WTC11 (cell line): ENCODE measurements at regions not wholly inside any gene's neighbourhood (a gene's known extent, or its start where the extent isn't known, plus 50 kb on each side); places are given as distances from the start of the nearest gene placed in this dataset.

ENCODE experiments used
- ATAC-seq: fragments of 200-7000 bp; cut with Tn5 transposase; 2 replicates; pipeline ENCODE4 v1.10.0; 2021; ENCODE audit warnings: mild to moderate bottlenecking, moderate library complexity
- CTCF ChIA-PET: fragments of 300-600 bp; sonication (Branson Sonifier 250); formaldehyde crosslinking; loops from one replicate; lab custom pipeline; 2021; ENCODE audit warnings: antibody characterized with exemption; lab: Charles Lee
- POLR2A ChIA-PET: fragments of 350-600 bp; sonication (Branson Sonifier 250); formaldehyde crosslinking; loops from one replicate; lab custom pipeline; 2021; ENCODE audit warnings: antibody characterized with exemption; lab: Charles Lee
- DNase-seq: peaks from one replicate; pipeline ENCODE4 v3.0.0; 2021; ENCODE audit warnings: low spot score
- H3K27ac Mint-ChIP-seq: 2 replicates; pipeline ENCODE4 v1.8.0; 2021; ENCODE audit warnings: mixed read lengths
- H3K27me3 Mint-ChIP-seq: 2 replicates; pipeline ENCODE4 v1.8.0; 2021; ENCODE audit warnings: low read depth, mild to moderate bottlenecking, moderate library complexity, mixed read lengths
- H3K36me3 Mint-ChIP-seq: 2 replicates; pipeline ENCODE4 v1.8.0; 2021; ENCODE audit warnings: mixed read lengths
- H3K4me1 Mint-ChIP-seq: 2 replicates; pipeline ENCODE4 v1.8.0; 2022; ENCODE audit warnings: mixed read lengths
- H3K4me3 Mint-ChIP-seq: 2 replicates; pipeline ENCODE4 v1.8.0; 2021; ENCODE audit warnings: mild to moderate bottlenecking, moderate library complexity, mixed read lengths
- H3K9me3 Mint-ChIP-seq: 2 replicates; pipeline ENCODE4 v1.8.0; 2021; ENCODE audit warnings: mixed read lengths
- ATF2 ChIP-seq: sonication (generic); formaldehyde crosslinking; IDR thresholded peaks from 2 replicates; pipeline ENCODE4 v1.8.1; 2022; ENCODE audit warnings: low read depth, missing genetic modification reagents, borderline replicate concordance
- CBFB ChIP-seq: sonication (generic); formaldehyde crosslinking; IDR thresholded peaks from 2 replicates; pipeline ENCODE4 v1.8.1; 2022; ENCODE audit warnings: mild to moderate bottlenecking, low read depth, missing genetic modification reagents
- E2F5 ChIP-seq: sonication (generic); formaldehyde crosslinking; IDR thresholded peaks from 2 replicates; pipeline ENCODE4 v1.8.1; 2022; ENCODE audit warnings: mild to moderate bottlenecking, moderate library complexity, missing genetic modification reagents
- EMX1 ChIP-seq: fragments of 250-450 bp; sonication (Bioruptor Pico); IDR thresholded peaks from 2 replicates; pipeline ENCODE4 v1.8.0; 2021; ENCODE audit warnings: mild to moderate bottlenecking
- ESRRA ChIP-seq: sonication (generic); formaldehyde crosslinking; IDR thresholded peaks from 2 replicates; pipeline ENCODE4 v1.8.1; 2022; ENCODE audit warnings: mild to moderate bottlenecking, missing genetic modification reagents, borderline replicate concordance
- FOXP4 ChIP-seq: sonication (generic); formaldehyde crosslinking; IDR thresholded peaks from 2 replicates; pipeline ENCODE4 v1.8.0; 2022; ENCODE audit warnings: mild to moderate bottlenecking, missing genetic modification reagents
- JAZF1 ChIP-seq: fragments of 250-450 bp; sonication (Bioruptor Pico); IDR thresholded peaks from 2 replicates; pipeline ENCODE4 v1.9.0; 2021; ENCODE audit warnings: moderate library complexity, mild to moderate bottlenecking, inconsistent platforms
- NFE2L1 ChIP-seq: sonication (generic); formaldehyde crosslinking; IDR thresholded peaks from 2 replicates; pipeline ENCODE4 v1.8.1; 2023; ENCODE audit warnings: missing genetic modification reagents
- NFYB ChIP-seq: sonication (generic); formaldehyde crosslinking; conservative IDR thresholded peaks from 2 replicates; pipeline ENCODE4 v1.8.0; 2022; ENCODE audit warnings: low read depth, missing genetic modification reagents
- PRRX2 ChIP-seq: fragments of 250-450 bp; sonication (Bioruptor Pico); IDR thresholded peaks from 2 replicates; pipeline ENCODE4 v1.8.0; 2021; ENCODE audit warnings: mild to moderate bottlenecking
- TCF7 ChIP-seq: sonication (generic); formaldehyde crosslinking; IDR thresholded peaks from 2 replicates; pipeline ENCODE4 v1.8.0; 2022; ENCODE audit warnings: mild to moderate bottlenecking, low read depth, missing genetic modification reagents, moderate library complexity
- ZSCAN18 ChIP-seq: fragments of 250-450 bp; sonication (Bioruptor Pico); IDR thresholded peaks from 2 replicates; pipeline ENCODE4 v2.1.2; 2022; ENCODE audit warnings: mild to moderate bottlenecking, moderate library complexity
- TF ChIP-seq, protein P1 (sequence below): sonication (generic); formaldehyde crosslinking; IDR thresholded peaks from 2 replicates; pipeline ENCODE4 v1.8.1; 2023; ENCODE audit warnings: mild to moderate bottlenecking, missing genetic modification reagents, moderate library complexity
- TF ChIP-seq, protein P2 (sequence below): fragments of 250-450 bp; sonication (Bioruptor Pico); IDR thresholded peaks from 2 replicates; pipeline ENCODE4 v1.9.0; 2021; ENCODE audit warnings: mild to moderate bottlenecking, borderline replicate concordance
- TF ChIP-seq, protein P3 (sequence below): sonication (generic); formaldehyde crosslinking; IDR thresholded peaks from 2 replicates; pipeline ENCODE4 v1.8.1; 2023; ENCODE audit warnings: mild to moderate bottlenecking, missing genetic modification reagents
- TF ChIP-seq, protein P4 (sequence below): sonication (generic); formaldehyde crosslinking; IDR thresholded peaks from 2 replicates; pipeline ENCODE4 v1.8.1; 2022; ENCODE audit warnings: mild to moderate bottlenecking, missing genetic modification reagents, moderate library complexity, borderline replicate concordance
- TF ChIP-seq, protein P5 (sequence below): sonication (generic); formaldehyde crosslinking; IDR thresholded peaks from 2 replicates; pipeline ENCODE4 v1.8.0; 2023; ENCODE audit warnings: missing genetic modification reagents

DNA sequence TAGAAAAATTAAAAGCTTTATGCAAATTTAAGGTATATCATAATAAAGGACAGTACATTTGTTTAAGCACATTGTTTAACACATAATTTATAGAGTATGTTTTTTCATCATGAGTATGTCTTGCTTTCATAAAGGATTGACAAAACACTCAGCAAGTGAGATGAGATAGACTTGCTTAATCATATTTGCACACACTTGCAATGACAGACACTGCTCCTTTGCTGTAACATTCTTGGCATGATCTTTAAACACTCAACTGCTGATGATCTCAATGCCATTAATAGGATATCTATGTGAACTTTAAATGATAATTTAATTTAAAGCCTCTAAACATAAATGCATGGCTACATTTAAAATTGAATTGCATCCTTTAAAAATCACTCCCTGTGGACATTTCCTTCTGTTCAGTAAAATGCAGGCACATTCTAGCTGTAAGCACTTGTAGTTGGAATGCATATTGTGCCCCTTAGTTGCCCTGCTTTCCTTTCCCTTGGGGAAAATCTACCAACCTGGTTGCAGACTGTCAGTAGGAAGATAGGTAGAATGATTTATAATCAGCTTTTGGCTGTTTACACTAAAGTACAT lies 979.0 kb downstream of the TMTC2 start (continued):
- no peak for TF ChIP-seq PRRX2
- TF ChIP-seq, protein P1, sequence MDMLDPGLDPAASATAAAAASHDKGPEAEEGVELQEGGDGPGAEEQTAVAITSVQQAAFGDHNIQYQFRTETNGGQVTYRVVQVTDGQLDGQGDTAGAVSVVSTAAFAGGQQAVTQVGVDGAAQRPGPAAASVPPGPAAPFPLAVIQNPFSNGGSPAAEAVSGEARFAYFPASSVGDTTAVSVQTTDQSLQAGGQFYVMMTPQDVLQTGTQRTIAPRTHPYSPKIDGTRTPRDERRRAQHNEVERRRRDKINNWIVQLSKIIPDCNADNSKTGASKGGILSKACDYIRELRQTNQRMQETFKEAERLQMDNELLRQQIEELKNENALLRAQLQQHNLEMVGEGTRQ: no peak

DNA sequence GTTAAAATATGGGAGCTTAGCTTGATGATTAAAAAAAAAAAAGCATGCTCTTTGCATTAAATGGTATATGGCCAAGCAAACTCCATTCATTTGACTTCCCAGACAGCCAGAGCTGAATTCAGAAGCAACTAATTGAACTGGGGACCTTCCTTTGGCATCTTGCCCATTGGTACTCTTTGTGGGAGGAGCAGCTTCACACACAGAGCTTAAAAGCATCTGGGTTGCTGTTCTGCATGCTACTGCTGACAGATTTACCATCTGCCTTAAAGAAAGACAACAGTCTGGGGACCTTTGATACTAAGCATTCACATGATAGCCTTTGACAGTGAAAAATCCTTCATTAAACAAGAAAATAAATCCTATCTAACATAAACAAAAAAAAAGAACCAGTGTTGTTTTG lies 977.9 kb downstream of the TMTC2 start:
- ChIA-PET POLR2A (no interaction called here), CTCF (no interaction called here)
- no peak for DNase-seq
- ATAC-seq: no peak
- H3K4me1 Mint-ChIP-seq: no peaks in the 10 kb centered on the region
- H3K27me3 Mint-ChIP-seq: no peaks in the 10 kb centered on the region
- no peaks in the 10 kb centered on the region for H3K9me3 Mint-ChIP-seq
- no peak for TF ChIP-seq ZSCAN18
- TF ChIP-seq E2F5 (CRISPR knock-in tag): no peak
- TF ChIP-seq JAZF1 (CRISPR knock-in tag): no peak
- TF ChIP-seq, protein P2, sequence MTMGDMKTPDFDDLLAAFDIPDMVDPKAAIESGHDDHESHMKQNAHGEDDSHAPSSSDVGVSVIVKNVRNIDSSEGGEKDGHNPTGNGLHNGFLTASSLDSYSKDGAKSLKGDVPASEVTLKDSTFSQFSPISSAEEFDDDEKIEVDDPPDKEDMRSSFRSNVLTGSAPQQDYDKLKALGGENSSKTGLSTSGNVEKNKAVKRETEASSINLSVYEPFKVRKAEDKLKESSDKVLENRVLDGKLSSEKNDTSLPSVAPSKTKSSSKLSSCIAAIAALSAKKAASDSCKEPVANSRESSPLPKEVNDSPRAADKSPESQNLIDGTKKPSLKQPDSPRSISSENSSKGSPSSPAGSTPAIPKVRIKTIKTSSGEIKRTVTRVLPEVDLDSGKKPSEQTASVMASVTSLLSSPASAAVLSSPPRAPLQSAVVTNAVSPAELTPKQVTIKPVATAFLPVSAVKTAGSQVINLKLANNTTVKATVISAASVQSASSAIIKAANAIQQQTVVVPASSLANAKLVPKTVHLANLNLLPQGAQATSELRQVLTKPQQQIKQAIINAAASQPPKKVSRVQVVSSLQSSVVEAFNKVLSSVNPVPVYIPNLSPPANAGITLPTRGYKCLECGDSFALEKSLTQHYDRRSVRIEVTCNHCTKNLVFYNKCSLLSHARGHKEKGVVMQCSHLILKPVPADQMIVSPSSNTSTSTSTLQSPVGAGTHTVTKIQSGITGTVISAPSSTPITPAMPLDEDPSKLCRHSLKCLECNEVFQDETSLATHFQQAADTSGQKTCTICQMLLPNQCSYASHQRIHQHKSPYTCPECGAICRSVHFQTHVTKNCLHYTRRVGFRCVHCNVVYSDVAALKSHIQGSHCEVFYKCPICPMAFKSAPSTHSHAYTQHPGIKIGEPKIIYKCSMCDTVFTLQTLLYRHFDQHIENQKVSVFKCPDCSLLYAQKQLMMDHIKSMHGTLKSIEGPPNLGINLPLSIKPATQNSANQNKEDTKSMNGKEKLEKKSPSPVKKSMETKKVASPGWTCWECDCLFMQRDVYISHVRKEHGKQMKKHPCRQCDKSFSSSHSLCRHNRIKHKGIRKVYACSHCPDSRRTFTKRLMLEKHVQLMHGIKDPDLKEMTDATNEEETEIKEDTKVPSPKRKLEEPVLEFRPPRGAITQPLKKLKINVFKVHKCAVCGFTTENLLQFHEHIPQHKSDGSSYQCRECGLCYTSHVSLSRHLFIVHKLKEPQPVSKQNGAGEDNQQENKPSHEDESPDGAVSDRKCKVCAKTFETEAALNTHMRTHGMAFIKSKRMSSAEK: no peak
- TF ChIP-seq ESRRA (CRISPR knock-in tag): no peak
- TF ChIP-seq, protein P3, sequence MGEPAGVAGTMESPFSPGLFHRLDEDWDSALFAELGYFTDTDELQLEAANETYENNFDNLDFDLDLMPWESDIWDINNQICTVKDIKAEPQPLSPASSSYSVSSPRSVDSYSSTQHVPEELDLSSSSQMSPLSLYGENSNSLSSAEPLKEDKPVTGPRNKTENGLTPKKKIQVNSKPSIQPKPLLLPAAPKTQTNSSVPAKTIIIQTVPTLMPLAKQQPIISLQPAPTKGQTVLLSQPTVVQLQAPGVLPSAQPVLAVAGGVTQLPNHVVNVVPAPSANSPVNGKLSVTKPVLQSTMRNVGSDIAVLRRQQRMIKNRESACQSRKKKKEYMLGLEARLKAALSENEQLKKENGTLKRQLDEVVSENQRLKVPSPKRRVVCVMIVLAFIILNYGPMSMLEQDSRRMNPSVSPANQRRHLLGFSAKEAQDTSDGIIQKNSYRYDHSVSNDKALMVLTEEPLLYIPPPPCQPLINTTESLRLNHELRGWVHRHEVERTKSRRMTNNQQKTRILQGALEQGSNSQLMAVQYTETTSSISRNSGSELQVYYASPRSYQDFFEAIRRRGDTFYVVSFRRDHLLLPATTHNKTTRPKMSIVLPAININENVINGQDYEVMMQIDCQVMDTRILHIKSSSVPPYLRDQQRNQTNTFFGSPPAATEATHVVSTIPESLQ (CRISPR knock-in tag): no peak
- H3K27ac Mint-ChIP-seq: no peak overlapping the region
- H3K4me3 Mint-ChIP-seq: no peak overlapping the region
- H3K36me3 Mint-ChIP-seq: no peaks in the 10 kb centered on the region

GRCh38 chr12:83660727-83661358 lies 974.1 kb downstream of the TMTC2 start:
- POLR2A ChIA-PET: no interaction called here
- no peak for TF ChIP-seq NFE2L1 (CRISPR knock-in tag)
- TF ChIP-seq ATF2 (CRISPR knock-in tag): no peak
- no peak for TF ChIP-seq CBFB (CRISPR knock-in tag)
- TF ChIP-seq NFYB: no peak
- TF ChIP-seq FOXP4: no peak
- TF ChIP-seq, protein P4, sequence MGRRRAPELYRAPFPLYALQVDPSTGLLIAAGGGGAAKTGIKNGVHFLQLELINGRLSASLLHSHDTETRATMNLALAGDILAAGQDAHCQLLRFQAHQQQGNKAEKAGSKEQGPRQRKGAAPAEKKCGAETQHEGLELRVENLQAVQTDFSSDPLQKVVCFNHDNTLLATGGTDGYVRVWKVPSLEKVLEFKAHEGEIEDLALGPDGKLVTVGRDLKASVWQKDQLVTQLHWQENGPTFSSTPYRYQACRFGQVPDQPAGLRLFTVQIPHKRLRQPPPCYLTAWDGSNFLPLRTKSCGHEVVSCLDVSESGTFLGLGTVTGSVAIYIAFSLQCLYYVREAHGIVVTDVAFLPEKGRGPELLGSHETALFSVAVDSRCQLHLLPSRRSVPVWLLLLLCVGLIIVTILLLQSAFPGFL: no peak
- no peak for TF ChIP-seq TCF7
- TF ChIP-seq, protein P5, sequence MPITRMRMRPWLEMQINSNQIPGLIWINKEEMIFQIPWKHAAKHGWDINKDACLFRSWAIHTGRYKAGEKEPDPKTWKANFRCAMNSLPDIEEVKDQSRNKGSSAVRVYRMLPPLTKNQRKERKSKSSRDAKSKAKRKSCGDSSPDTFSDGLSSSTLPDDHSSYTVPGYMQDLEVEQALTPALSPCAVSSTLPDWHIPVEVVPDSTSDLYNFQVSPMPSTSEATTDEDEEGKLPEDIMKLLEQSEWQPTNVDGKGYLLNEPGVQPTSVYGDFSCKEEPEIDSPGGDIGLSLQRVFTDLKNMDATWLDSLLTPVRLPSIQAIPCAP: no peak
- no peak for TF ChIP-seq EMX1

More at GRCh38 chr12:83660727-83661358, 974.1 kb downstream of the TMTC2 start:
- H3K27ac Mint-ChIP-seq: no peak overlapping the region
- H3K27me3 Mint-ChIP-seq: no peaks in the 10 kb centered on the region
- no peak overlapping the region for H3K4me3 Mint-ChIP-seq
- H3K4me1 Mint-ChIP-seq: no peaks in the 10 kb centered on the region
- CTCF ChIA-PET: no interaction called here
- H3K36me3 Mint-ChIP-seq: no peaks in the 10 kb centered on the region
- no peak for ATAC-seq
- DNase-seq: no peak
- no peaks in the 10 kb centered on the region for H3K9me3 Mint-ChIP-seq
